Naive thymus-derived CD8-positive, alpha-beta T cell (primary cell): ENCODE measurements at regions not wholly inside any gene's neighbourhood (a gene's known extent, or its start where the extent isn't known, plus 50 kb on each side); places are given as distances from the start of the nearest gene placed in this dataset.

Source experiments
- ATAC-seq, 2 donors: fragments of 150-1000 bp; cut with Tn5 transposase in 1 of 2; sonication (Bioruptor Pico), chemical (Tn5 transposase) in 1 of 2; 1 replicate in 1 of 2; 2 replicates in 1 of 2; pipeline ENCODE4 v1.10.0; 2021; ENCODE audit warnings: mild to moderate bottlenecking in 2 of 2, moderate library complexity in 2 of 2
- POLR2A ChIA-PET: fragments of 350-600 bp; sonication (Branson Sonifier 250); formaldehyde crosslinking; loops from one replicate; lab custom pipeline; 2021; ENCODE audit warnings: antibody characterized with exemption; lab: Charles Lee
- DNase-seq, 10 donors: peaks; one replicate each; pipeline versions ENCODE4 v3.0.0 to v3.0.0-alpha.2; 2020 to 2022
- H3K27ac Mint-ChIP-seq, 10 donors: one replicate each; pipeline ENCODE4 v1.8.0; 2020 to 2022; ENCODE audit warnings: mild to moderate bottlenecking in 10 of 10, mixed read lengths in 10 of 10, moderate library complexity in 4 of 10, inconsistent platforms in 1 of 10
- H3K27me3 Mint-ChIP-seq, 5 donors: one replicate each; pipeline ENCODE4 v1.8.0; 2021 to 2022; ENCODE audit warnings: mixed read lengths in 5 of 5
- H3K36me3 Mint-ChIP-seq, 3 donors: one replicate each; pipeline ENCODE4 v1.8.0; 2020 to 2022; ENCODE audit warnings: mixed read lengths in 3 of 3, mild to moderate bottlenecking in 2 of 3, inconsistent platforms in 1 of 3
- H3K4me1 Mint-ChIP-seq, 4 donors: one replicate each; pipeline ENCODE4 v1.8.0; 2021 to 2022; ENCODE audit warnings: mixed read lengths in 4 of 4
- H3K4me3 Mint-ChIP-seq, 10 donors: one replicate each; pipeline ENCODE4 v1.8.0; 2020 to 2022; ENCODE audit warnings: mild to moderate bottlenecking in 10 of 10, mixed read lengths in 10 of 10, moderate library complexity in 6 of 10, inconsistent platforms in 1 of 10
- H3K9me3 Mint-ChIP-seq, 9 donors: one replicate each; pipeline ENCODE4 v1.8.0; 2020 to 2022; ENCODE audit warnings: mixed read lengths in 9 of 9, mild to moderate bottlenecking in 3 of 9, inconsistent platforms in 1 of 9, moderate library complexity in 1 of 9

- DNase-seq (no peak), ATAC-seq (no peak)
- POLR2A ChIA-PET: no interaction called here
- H3K27me3 Mint-ChIP-seq: peaks cover 6 to 33% (median 28%) of the 10 kb centered on the region in 5 donors
- H3K27ac Mint-ChIP-seq: no peak overlapping the region
- no peak overlapping the region for H3K4me3 Mint-ChIP-seq
- no peaks in the 10 kb centered on the region for H3K36me3 Mint-ChIP-seq
- H3K4me1 Mint-ChIP-seq: no peaks in the 10 kb centered on the region
- peaks cover 0 to 10% (median 0%) of the 10 kb centered on the region in 9 donors for H3K9me3 Mint-ChIP-seq
Measured at GRCh38 chr1:67892476-67893125, 59.3 kb upstream of the GNG12 start.

- Mint-ChIP-seq H3K9me3 (peaks cover 0 to 4% (median 0%) of the 10 kb centered on the region in 9 donors), H3K27me3 (peaks cover 6 to 19% (median 13%) of the 10 kb centered on the region in 5 donors), H3K4me1 (no peaks in the 10 kb centered on the region), H3K36me3 (no peaks in the 10 kb centered on the region), H3K4me3 (no peak overlapping the region), H3K27ac (no peak overlapping the region)
- POLR2A ChIA-PET: no interaction called here
- ATAC-seq: no peak
- no peak for DNase-seq
Measured at GRCh38 chr1:67890857-67891256, 57.6 kb upstream of the GNG12 start.

- no peak overlapping the region for H3K4me3 Mint-ChIP-seq
- ATAC-seq: no peak
- H3K9me3 Mint-ChIP-seq: peaks cover 0 to 4% (median 0%) of the 10 kb centered on the region in 9 donors
- H3K4me1 Mint-ChIP-seq: no peaks in the 10 kb centered on the region
- DNase-seq: no peak
- H3K27me3 Mint-ChIP-seq: peaks cover 6 to 19% (median 13%) of the 10 kb centered on the region in 5 donors
- no peaks in the 10 kb centered on the region for H3K36me3 Mint-ChIP-seq
- POLR2A ChIA-PET: no interaction called here
- H3K27ac Mint-ChIP-seq: no peak overlapping the region
Measured at GRCh38 chr1:67889953-67890567, 56.8 kb upstream of the GNG12 start.

- DNase-seq: no peak
- Mint-ChIP-seq H3K27me3 (peaks cover 6 to 19% (median 18%) of the 10 kb centered on the region in 5 donors), H3K4me1 (no peaks in the 10 kb centered on the region), H3K36me3 (no peaks in the 10 kb centered on the region), H3K9me3 (peaks cover 0 to 2% (median 0%) of the 10 kb centered on the region in 9 donors), H3K27ac (no peak overlapping the region), H3K4me3 (no peak overlapping the region)
- POLR2A ChIA-PET: no interaction called here
- ATAC-seq: no peak
Measured at GRCh38 chr1:67889466-67889865, 56.2 kb upstream of the GNG12 start.

GRCh38 chr1:67888216-67889106 lies 55.2 kb upstream of the GNG12 start:
- H3K9me3 Mint-ChIP-seq: peaks cover 0 to 2% (median 0%) of the 10 kb centered on the region in 9 donors
- no peak for DNase-seq
- no peak for ATAC-seq
- no peak overlapping the region for H3K4me3 Mint-ChIP-seq
- H3K27ac Mint-ChIP-seq: no peak overlapping the region
- POLR2A ChIA-PET: no interaction called here
- H3K27me3 Mint-ChIP-seq: peaks cover 7 to 24% (median 19%) of the 10 kb centered on the region in 5 donors
- no peaks in the 10 kb centered on the region for H3K36me3 Mint-ChIP-seq
- no peaks in the 10 kb centered on the region for H3K4me1 Mint-ChIP-seq

GRCh38 chr1:67887146-67887545 lies 53.9 kb upstream of the GNG12 start:
- Mint-ChIP-seq H3K9me3 (peaks cover 0 to 2% (median 0%) of the 10 kb centered on the region in 9 donors), H3K27ac (no peak overlapping the region), H3K4me3 (no peak overlapping the region), H3K27me3 (peaks cover 12 to 33% (median 16%) of the 10 kb centered on the region in 5 donors), H3K4me1 (no peaks in the 10 kb centered on the region), H3K36me3 (no peaks in the 10 kb centered on the region)
- DNase-seq (no peak), ATAC-seq (no peak)
- POLR2A ChIA-PET: no interaction called here

- Mint-ChIP-seq H3K27ac (no peak overlapping the region), H3K4me1 (no peaks in the 10 kb centered on the region), H3K9me3 (peaks cover 0 to 2% (median 0%) of the 10 kb centered on the region in 9 donors), H3K27me3 (peaks cover 8 to 26% (median 11%) of the 10 kb centered on the region in 5 donors), H3K4me3 (no peak overlapping the region), H3K36me3 (no peaks in the 10 kb centered on the region)
- ATAC-seq: no peak
- POLR2A ChIA-PET: no interaction called here
- no peak for DNase-seq
Measured at GRCh38 chr1:67886076-67886475, 52.8 kb upstream of the GNG12 start.

- no peaks in the 10 kb centered on the region for H3K36me3 Mint-ChIP-seq
- ATAC-seq (no peak), DNase-seq (no peak)
- H3K4me1 Mint-ChIP-seq: no peaks in the 10 kb centered on the region
- POLR2A ChIA-PET: no interaction called here
- H3K27ac Mint-ChIP-seq: no peak overlapping the region
- peaks cover 8 to 32% (median 13%) of the 10 kb centered on the region in 5 donors for H3K27me3 Mint-ChIP-seq
- H3K9me3 Mint-ChIP-seq: peaks cover 0 to 4% (median 0%) of the 10 kb centered on the region in 9 donors
- no peak overlapping the region for H3K4me3 Mint-ChIP-seq
Measured at GRCh38 chr1:67883069-67883468, 49.8 kb upstream of the GNG12 start.
